Lung (tissue), 11 donors: ENCODE measurements at regions not wholly inside any gene's neighbourhood (a gene's known extent, or its start where the extent isn't known, plus 50 kb on each side); places are given as distances from the start of the nearest gene placed in this dataset.

Experiments
- ATAC-seq: fragments of 200-7000 bp; cut with Tn5 transposase; one replicate; pipeline ENCODE4 v1.9.1; 2020; ENCODE audit warnings: moderate number of reproducible peaks; ENCODE audit not compliant: insufficient read depth, low FRiP score
- DNase-seq, 3 donors: peaks; one replicate each; pipeline ENCODE4 v3.0.0-alpha.2; 2013 to 2017
- H3K27ac ChIP-seq, 2 donors: one replicate each; pipeline ENCODE4 v1.5.1; 2013; ENCODE audit warnings: mild to moderate bottlenecking in 2 of 2, moderate library complexity in 2 of 2, control low read depth in 1 of 2, inconsistent platforms in 1 of 2, low read depth in 1 of 2, low read length in 1 of 2
- H3K27me3 ChIP-seq, 3 donors: one replicate each; pipeline ENCODE4 v1.5.1; 2013; ENCODE audit warnings: low read length in 2 of 3; ENCODE audit not compliant: control insufficient read depth in 3 of 3, insufficient read depth in 3 of 3
- H3K36me3 ChIP-seq, 4 donors: one replicate each; pipeline ENCODE4 v1.5.1; 2013; ENCODE audit warnings: low read length in 4 of 4, mild to moderate bottlenecking in 1 of 4, moderate library complexity in 1 of 4; ENCODE audit not compliant: control insufficient read depth in 4 of 4, insufficient read depth in 4 of 4
- H3K4me1 ChIP-seq, 5 donors: one replicate each; pipeline ENCODE4 v1.5.1; 2013; ENCODE audit warnings: low read length in 5 of 5, mild to moderate bottlenecking in 2 of 5, moderate library complexity in 1 of 5; ENCODE audit not compliant: control insufficient read depth in 5 of 5, insufficient read depth in 5 of 5
- H3K4me3 ChIP-seq: one replicate; pipeline ENCODE4 v1.5.1; 2013; ENCODE audit warnings: mild to moderate bottlenecking, control low read depth, moderate library complexity
- H3K9ac ChIP-seq, 2 donors: one replicate each; pipeline ENCODE4 v1.5.1; 2013; ENCODE audit warnings: low read length in 2 of 2, control low read depth in 1 of 2; ENCODE audit not compliant: insufficient read depth in 1 of 2
- H3K9me3 ChIP-seq, 4 donors: one replicate each; pipeline ENCODE4 v1.5.1; 2013; ENCODE audit warnings: low read length in 3 of 4, mild to moderate bottlenecking in 1 of 4, moderate library complexity in 1 of 4; ENCODE audit not compliant: control insufficient read depth in 4 of 4, insufficient read depth in 3 of 4
- WGBS, 2 donors: extraction: QIAGEN DNeasy Blood & Tissue Kit; methylation state at CpG; one replicate each; pipeline ENCODE4 v1.1.7; 2013; 5-methylcytosine and 5-hydroxymethylcytosine counted together
- TF ChIP-seq, protein P1 (sequence below): IDR thresholded peaks from 2 replicates; pipeline ENCODE4 v1.5.1; 2012; ENCODE audit warnings: mild to moderate bottlenecking; ENCODE audit errors: control extremely low read depth, extremely low read depth
- donor health status: control.
- donor health status: control.
- donor health status: Bipolar disorder and iron deficiency.
- donor health status: healthy.
- donor health status: DM: yes; HTN: yes; CAD: no.

GRCh38 chr20:9920866-9921265, 82.0 kb upstream of the PAK5 start:
- Histone ChIP-seq H3K27ac (no peak overlapping the region), H3K36me3 (no peaks in the 10 kb centered on the region), H3K4me3 (no peak overlapping the region), H3K27me3 (no peaks in the 10 kb centered on the region), H3K9me3 (no peaks in the 10 kb centered on the region), H3K9ac (no peak overlapping the region), H3K4me1 (peaks cover 0 to 2% (median 0%) of the 10 kb centered on the region in 5 donors)
- 86 to 90% methylated on average over 2 of the region's 2 CpGs for WGBS, 2 donors
- DNase-seq (no peak), ATAC-seq (no peak)
- TF ChIP-seq, protein P1, sequence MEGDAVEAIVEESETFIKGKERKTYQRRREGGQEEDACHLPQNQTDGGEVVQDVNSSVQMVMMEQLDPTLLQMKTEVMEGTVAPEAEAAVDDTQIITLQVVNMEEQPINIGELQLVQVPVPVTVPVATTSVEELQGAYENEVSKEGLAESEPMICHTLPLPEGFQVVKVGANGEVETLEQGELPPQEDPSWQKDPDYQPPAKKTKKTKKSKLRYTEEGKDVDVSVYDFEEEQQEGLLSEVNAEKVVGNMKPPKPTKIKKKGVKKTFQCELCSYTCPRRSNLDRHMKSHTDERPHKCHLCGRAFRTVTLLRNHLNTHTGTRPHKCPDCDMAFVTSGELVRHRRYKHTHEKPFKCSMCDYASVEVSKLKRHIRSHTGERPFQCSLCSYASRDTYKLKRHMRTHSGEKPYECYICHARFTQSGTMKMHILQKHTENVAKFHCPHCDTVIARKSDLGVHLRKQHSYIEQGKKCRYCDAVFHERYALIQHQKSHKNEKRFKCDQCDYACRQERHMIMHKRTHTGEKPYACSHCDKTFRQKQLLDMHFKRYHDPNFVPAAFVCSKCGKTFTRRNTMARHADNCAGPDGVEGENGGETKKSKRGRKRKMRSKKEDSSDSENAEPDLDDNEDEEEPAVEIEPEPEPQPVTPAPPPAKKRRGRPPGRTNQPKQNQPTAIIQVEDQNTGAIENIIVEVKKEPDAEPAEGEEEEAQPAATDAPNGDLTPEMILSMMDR = no peak

- WGBS, 2 donors = 72 to 78% methylated on average over 5 of the region's 5 CpGs
- ATAC-seq (no peak), DNase-seq (no peak)
- Histone ChIP-seq H3K27me3 (no peaks in the 10 kb centered on the region), H3K4me3 (no peak overlapping the region), H3K27ac (no peak overlapping the region), H3K4me1 (peaks cover 0 to 2% (median 0%) of the 10 kb centered on the region in 5 donors), H3K36me3 (no peaks in the 10 kb centered on the region), H3K9me3 (no peaks in the 10 kb centered on the region), H3K9ac (no peak overlapping the region)
- TF ChIP-seq, protein P1 = no peak
These were observed 80.6 kb upstream of the PAK5 start for GRCh38 chr20:9919271-9920014.

DNA sequence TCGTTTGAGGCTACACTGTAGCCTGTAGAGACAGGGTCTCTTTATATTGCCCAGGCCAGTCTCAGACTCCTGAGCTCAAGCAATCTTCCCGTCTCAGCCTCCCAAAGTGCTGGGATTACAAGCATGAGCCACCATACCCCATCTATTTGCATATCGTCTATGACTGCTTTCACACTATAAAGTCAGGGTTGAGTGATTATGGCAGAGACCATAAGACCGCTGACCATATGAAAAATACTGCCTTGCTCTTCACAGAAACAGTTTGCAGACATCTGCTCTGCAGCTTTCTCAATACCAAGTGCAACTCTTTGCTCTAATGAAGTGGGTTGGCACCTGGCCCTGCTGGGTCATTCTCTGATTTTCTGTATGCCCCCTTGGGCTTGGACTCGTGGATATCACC, 79.5 kb upstream of the PAK5 start:
- WGBS, 2 donors = 73 to 82% methylated on average over 5 of the region's 5 CpGs
- H3K4me1 ChIP-seq = peaks cover 0 to 2% (median 0%) of the 10 kb centered on the region in 5 donors
- TF ChIP-seq, protein P1 = no peak
- H3K36me3 ChIP-seq = no peaks in the 10 kb centered on the region
- no peak overlapping the region for H3K4me3 ChIP-seq
- H3K9ac ChIP-seq = no peak overlapping the region
- H3K27me3 ChIP-seq = no peaks in the 10 kb centered on the region
- H3K27ac ChIP-seq = no peak overlapping the region
- ATAC-seq (no peak), DNase-seq (peak in 1 of 3 donors; percentile 26)
- H3K9me3 ChIP-seq = no peaks in the 10 kb centered on the region
